ENCODE measurements at regions not wholly inside any gene's neighbourhood (a gene's known extent, or its start where the extent isn't known, plus 50 kb on each side); places are given as distances from the start of the nearest gene placed in this dataset.

- TF ChIP-seq, protein P1, sequence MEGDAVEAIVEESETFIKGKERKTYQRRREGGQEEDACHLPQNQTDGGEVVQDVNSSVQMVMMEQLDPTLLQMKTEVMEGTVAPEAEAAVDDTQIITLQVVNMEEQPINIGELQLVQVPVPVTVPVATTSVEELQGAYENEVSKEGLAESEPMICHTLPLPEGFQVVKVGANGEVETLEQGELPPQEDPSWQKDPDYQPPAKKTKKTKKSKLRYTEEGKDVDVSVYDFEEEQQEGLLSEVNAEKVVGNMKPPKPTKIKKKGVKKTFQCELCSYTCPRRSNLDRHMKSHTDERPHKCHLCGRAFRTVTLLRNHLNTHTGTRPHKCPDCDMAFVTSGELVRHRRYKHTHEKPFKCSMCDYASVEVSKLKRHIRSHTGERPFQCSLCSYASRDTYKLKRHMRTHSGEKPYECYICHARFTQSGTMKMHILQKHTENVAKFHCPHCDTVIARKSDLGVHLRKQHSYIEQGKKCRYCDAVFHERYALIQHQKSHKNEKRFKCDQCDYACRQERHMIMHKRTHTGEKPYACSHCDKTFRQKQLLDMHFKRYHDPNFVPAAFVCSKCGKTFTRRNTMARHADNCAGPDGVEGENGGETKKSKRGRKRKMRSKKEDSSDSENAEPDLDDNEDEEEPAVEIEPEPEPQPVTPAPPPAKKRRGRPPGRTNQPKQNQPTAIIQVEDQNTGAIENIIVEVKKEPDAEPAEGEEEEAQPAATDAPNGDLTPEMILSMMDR (IDR thresholded peaks at IDR 0.05; ENCODE audit: insufficient read depth, low read depth, low read length, missing control alignments), result no peak
- H3K4me3 ChIP-seq (ENCODE audit: low read length), result no peak overlapping the region
- DNase-seq (ENCODE audit: low read depth), result no peak
Measured at GRCh38 chr9:135268981-135269380, 181.5 kb downstream of the OLFM1 start.

DNA sequence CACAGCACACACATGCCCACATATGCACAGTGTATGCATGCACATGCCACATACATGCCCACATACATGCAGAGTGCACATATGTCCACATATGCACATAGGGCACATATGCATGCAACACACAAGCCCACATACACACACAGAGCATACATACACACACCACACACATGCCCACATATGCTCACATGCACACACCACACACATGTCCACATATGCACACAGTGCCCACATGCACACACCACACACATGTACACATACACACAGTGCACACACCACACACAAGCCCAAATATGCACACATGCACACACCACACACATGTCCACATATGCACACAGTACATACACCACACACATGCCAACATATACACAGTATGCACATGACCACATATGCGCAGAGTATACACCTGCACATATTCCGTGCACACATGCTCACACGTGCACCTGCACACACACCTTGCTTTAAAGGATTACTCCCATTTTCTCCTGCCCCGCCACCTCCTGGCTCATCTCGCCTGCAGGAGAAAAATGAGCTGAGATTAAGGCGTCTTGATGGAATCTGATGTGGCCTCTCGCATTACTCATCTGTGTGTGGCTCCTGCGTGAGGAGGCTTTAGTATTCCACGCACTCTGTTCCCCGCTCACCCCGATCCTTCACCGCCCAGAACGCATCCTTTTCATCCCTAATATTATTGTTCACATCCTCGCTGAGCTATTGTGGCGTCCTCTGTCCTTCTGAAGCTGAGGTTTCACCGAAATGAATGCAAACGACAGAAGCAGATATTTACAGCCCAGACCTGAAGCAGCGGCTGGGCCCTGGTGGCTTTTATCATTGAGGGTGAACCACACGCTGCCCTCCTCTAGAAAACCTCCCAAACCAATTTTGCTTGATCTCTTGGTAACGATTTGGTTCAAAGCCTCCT is 182.7 kb downstream of the OLFM1 start:
- TF ChIP-seq, protein P1 (IDR thresholded peaks at IDR 0.05; ENCODE audit: insufficient read depth, low read depth, low read length, missing control alignments), result no peak
- no peak for DNase-seq (ENCODE audit: low read depth)
- H3K4me3 ChIP-seq (ENCODE audit: low read length), result no peak overlapping the region

GRCh38 chr9:135271425-135271824 is 184.0 kb downstream of the OLFM1 start:
- no peak overlapping the region for H3K4me3 ChIP-seq (ENCODE audit: low read length)
- TF ChIP-seq, protein P1 (IDR thresholded peaks at IDR 0.05; ENCODE audit: insufficient read depth, low read depth, low read length, missing control alignments), result no peak
- DNase-seq (ENCODE audit: low read depth), result no peak

DNA sequence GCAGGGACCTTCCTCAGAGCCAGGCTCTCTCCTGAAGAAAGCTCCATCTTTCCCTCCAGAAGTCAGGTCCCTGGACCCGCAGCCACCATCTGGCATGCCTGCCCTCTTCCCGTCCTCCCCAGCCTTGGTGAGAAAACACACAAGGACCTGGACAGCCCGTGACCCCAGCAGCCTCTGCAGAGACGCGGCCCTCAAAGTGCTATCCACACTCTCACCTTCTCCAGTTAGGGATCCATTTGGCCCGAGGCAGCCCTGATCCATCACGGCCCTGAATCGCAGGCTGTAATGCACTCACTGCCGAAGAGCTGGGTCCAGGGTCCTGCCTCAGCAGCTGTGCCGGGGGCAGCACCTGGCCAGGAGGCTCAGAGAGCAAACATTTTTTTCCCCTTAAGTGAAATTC is 185.1 kb downstream of the OLFM1 start:
- TF ChIP-seq, protein P1 (IDR thresholded peaks at IDR 0.05; ENCODE audit: insufficient read depth, low read depth, low read length, missing control alignments), result no peak
- no peak for DNase-seq (ENCODE audit: low read depth)

DNA sequence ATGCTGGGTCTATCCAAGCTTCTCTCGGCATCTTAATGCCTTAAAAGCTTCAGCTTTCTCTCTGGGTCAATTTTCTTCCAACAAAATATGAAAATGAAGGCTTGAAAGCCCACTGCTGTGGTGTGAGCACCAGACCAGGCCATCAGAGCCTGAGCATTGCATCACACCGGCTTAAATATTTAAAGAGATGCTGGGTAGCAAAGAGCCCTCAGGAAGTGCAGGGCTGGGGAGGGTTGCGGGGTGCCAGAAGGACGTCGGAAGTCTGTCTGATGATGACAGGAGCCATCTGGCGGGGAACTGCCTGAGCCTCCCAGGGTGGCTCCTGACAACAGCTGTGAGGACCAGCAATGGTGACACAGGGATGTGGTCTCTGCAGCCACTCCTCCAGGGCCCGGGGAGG is 185.5 kb downstream of the OLFM1 start:
- no peak for DNase-seq (ENCODE audit: low read depth)
- no peak overlapping the region for H3K4me3 ChIP-seq (ENCODE audit: low read length)
- TF ChIP-seq, protein P1 (IDR thresholded peaks at IDR 0.05; ENCODE audit: insufficient read depth, low read depth, low read length, missing control alignments), result no peak

More for the DNA sequence above, 185.1 kb downstream of the OLFM1 start:
- H3K4me3 ChIP-seq (ENCODE audit: low read length), result no peak overlapping the region

DNA sequence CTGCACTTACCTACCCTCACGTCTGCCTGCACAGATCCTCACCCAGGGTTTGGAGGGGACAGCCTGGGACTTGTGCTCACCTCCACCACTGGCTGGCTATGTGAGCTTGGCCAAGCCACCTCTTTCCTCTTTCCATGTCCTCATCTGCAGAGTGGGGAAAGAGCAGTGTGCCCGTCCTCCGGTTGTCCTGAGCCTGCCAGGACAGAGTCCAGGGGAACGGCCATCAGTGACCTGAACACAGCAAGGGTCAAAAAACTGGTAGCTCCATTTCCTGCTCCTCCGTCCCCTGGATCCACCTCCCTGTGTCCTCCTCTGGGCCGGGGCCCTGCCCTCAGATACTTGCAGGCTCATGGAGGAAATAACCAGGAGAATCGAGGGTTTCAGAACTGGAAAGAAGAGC is 187.7 kb downstream of the OLFM1 start:
- DNase-seq (ENCODE audit: low read depth), result no peak
- TF ChIP-seq, protein P1 (IDR thresholded peaks at IDR 0.05; ENCODE audit: insufficient read depth, low read depth, low read length, missing control alignments), result no peak
- no peak overlapping the region for H3K4me3 ChIP-seq (ENCODE audit: low read length)

Data from epithelial cell of esophagus (primary cell).